ENCODE measurements at regions not wholly inside any gene's neighbourhood (a gene's known extent, or its start where the extent isn't known, plus 50 kb on each side); places are given as distances from the start of the nearest gene placed in this dataset.

DNA sequence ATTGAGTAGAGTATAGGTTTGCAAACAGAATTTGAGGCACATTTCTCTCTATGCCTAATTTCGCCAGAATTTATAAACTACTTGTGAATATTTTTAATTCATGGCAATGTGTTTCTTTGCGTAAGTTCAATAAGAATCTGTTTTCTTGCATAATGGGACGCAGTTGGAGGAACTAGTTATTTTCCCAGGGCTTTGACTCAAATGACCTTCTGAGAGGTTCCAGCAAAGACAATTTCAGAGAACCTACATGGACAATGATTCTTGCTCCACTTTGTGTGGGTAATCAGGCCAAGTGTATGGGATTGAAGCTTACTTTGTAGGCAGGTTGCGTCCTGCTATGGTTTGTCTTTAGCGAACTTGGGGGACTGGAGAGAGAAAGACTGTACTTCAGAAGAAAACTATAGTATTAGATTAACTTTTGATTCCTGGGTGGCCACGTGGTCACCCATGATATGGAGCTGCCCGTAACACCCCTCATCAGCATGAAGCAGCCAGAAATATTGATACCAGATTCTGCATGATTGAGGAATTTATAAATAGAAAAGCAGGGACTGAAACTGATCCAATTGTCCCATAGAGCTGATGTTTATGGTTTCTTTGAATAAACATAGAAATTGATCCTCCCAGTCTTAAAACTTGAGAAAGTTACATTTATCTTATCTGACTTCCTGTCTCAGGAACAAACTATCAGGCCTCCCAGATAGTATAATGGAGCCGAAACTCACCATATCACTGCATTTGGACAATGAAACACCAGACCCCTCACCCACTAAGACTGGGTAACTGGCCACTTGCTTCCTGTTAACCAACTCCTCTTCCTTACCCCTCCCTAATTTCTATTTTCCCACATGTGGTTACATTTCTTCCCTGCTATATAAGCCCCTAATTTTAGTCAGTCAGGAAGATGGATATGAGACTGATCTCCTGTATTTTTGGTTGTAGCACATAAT is 815.3 kb upstream of the HS6ST1 start:
- under 1% methylated on average over 8 of the region's 8 CpGs for WGBS (ENCODE audit: insufficient coverage, low coverage, missing lambda C conversion rate)

More for the DNA sequence above, 815.3 kb upstream of the HS6ST1 start:
- H3K4me1 ChIP-seq (replicated peaks in 1 of 2; ENCODE audit: control insufficient read depth in 2 of 2, insufficient read depth in 2 of 2, low read length in 2 of 2), result no peaks in the 10 kb centered on the region
- no peak for DNase-seq (ENCODE audit: extremely low read depth in 1 of 4, low spot score in 3 of 4)
- no peak overlapping the region for H3K9ac ChIP-seq (ENCODE audit: insufficient read depth in 1 of 2, low read depth in 2 of 2, low read length in 2 of 2)
- no peak for FAIRE-seq
- POLR2A ChIA-PET, result interaction anchor here (0.6 kb wide), 1 partner anchor 800 kb away, joined by 3 read pairs; no protein-coding TSS in a partner anchor
- H3K27ac ChIP-seq (ENCODE audit: extremely low read depth, low read depth, low read length), result no peak overlapping the region
- no peaks in the 10 kb centered on the region for H4K20me1 ChIP-seq (replicated peaks; ENCODE audit: control insufficient read depth, insufficient read depth, low read length)
- CTCF ChIA-PET (ENCODE audit: low intra/inter-chr PET ratio), result no interaction called here
- ATAC-seq, result no peak
- no peak overlapping the region for H2AFZ ChIP-seq (ENCODE audit: low read depth, low read length)
- TF ChIP-seq ZNF561 (CRISPR knock-in tag; conservative IDR thresholded peaks at IDR 0.05), result no peak
- TF ChIP-seq, protein P1, sequence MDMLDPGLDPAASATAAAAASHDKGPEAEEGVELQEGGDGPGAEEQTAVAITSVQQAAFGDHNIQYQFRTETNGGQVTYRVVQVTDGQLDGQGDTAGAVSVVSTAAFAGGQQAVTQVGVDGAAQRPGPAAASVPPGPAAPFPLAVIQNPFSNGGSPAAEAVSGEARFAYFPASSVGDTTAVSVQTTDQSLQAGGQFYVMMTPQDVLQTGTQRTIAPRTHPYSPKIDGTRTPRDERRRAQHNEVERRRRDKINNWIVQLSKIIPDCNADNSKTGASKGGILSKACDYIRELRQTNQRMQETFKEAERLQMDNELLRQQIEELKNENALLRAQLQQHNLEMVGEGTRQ (CRISPR knock-in tag; IDR thresholded peaks at IDR 0.05), result no peak
- TF ChIP-seq ZNF444 (CRISPR knock-in tag; IDR thresholded peaks at IDR 0.05), result no peak
- TF ChIP-seq, protein P2, sequence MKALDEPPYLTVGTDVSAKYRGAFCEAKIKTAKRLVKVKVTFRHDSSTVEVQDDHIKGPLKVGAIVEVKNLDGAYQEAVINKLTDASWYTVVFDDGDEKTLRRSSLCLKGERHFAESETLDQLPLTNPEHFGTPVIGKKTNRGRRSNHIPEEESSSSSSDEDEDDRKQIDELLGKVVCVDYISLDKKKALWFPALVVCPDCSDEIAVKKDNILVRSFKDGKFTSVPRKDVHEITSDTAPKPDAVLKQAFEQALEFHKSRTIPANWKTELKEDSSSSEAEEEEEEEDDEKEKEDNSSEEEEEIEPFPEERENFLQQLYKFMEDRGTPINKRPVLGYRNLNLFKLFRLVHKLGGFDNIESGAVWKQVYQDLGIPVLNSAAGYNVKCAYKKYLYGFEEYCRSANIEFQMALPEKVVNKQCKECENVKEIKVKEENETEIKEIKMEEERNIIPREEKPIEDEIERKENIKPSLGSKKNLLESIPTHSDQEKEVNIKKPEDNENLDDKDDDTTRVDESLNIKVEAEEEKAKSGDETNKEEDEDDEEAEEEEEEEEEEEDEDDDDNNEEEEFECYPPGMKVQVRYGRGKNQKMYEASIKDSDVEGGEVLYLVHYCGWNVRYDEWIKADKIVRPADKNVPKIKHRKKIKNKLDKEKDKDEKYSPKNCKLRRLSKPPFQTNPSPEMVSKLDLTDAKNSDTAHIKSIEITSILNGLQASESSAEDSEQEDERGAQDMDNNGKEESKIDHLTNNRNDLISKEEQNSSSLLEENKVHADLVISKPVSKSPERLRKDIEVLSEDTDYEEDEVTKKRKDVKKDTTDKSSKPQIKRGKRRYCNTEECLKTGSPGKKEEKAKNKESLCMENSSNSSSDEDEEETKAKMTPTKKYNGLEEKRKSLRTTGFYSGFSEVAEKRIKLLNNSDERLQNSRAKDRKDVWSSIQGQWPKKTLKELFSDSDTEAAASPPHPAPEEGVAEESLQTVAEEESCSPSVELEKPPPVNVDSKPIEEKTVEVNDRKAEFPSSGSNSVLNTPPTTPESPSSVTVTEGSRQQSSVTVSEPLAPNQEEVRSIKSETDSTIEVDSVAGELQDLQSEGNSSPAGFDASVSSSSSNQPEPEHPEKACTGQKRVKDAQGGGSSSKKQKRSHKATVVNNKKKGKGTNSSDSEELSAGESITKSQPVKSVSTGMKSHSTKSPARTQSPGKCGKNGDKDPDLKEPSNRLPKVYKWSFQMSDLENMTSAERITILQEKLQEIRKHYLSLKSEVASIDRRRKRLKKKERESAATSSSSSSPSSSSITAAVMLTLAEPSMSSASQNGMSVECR (CRISPR knock-in tag; IDR thresholded peaks at IDR 0.05), result no peak
- TF ChIP-seq PYGO2 (tag; IDR thresholded peaks at IDR 0.05), result no peak
- no peak for TF ChIP-seq CBX1 (IDR thresholded peaks at IDR 0.05; ENCODE audit: low read depth)
- TF ChIP-seq GABPB2 (CRISPR knock-in tag; conservative IDR thresholded peaks at IDR 0.05), result no peak
- TF ChIP-seq KLF6 (CRISPR knock-in tag; IDR thresholded peaks at IDR 0.05; ENCODE audit: borderline replicate concordance), result no peak
- H3K4me3 ChIP-seq, result no peak overlapping the region
- H3K4me2 ChIP-seq (ENCODE audit: insufficient read depth, low read length), result no peak overlapping the region
- no peaks in the 10 kb centered on the region for H3K9me1 ChIP-seq (ENCODE audit: control insufficient read depth, insufficient read depth, low read length)
- H3K9me3 ChIP-seq (replicated peaks; ENCODE audit: control insufficient read depth, insufficient read depth, low read depth, low read length), result no peaks in the 10 kb centered on the region
- H3K27me3 ChIP-seq (ENCODE audit: control insufficient read depth in 2 of 2, insufficient read depth in 2 of 2, low read length in 2 of 2), result no peaks in the 10 kb centered on the region
- in situ Hi-C loops (cut with MboI) (no loop called here), intact Hi-C loops (cut with micrococcal nuclease) (no loop called here)
- no peaks in the 10 kb centered on the region for H3K79me2 ChIP-seq (ENCODE audit: control insufficient read depth, insufficient read depth, low read length)
- no peaks in the 10 kb centered on the region for H3K36me3 ChIP-seq (ENCODE audit: control insufficient read depth, insufficient read depth, low read length)
- BruUV-seq (replicated peaks), result no TSS peak
